HCT116 (cell line): ENCODE measurements at regions not wholly inside any gene's neighbourhood (a gene's known extent, or its start where the extent isn't known, plus 50 kb on each side); places are given as distances from the start of the nearest gene placed in this dataset.

Experiments used
- ATAC-seq: fragments of 200-7000 bp; cut with Tn5 transposase; 2 replicates; pipeline ENCODE4 v1.9.1; 2020; ENCODE audit warnings: mild to moderate bottlenecking, moderate library complexity
- BruUV-seq: library from RNA; stranded (reverse); fragments of 400-500 nt; replicated peaks from 2 replicates; lab custom pipeline; 2021; lab: Mats Ljungman, UMichigan
- CTCF ChIA-PET: fragments of 300-600 bp; sonication (Branson Sonifier 250); formaldehyde crosslinking; loops from one replicate; lab custom pipeline; 2021; ENCODE audit warnings: antibody characterized with exemption; lab: Charles Lee
- POLR2A ChIA-PET: fragments of 300-600, 350-600 bp; sonication (Branson Sonifier 250); formaldehyde crosslinking; loops from one replicate; lab custom pipeline; 2021; ENCODE audit warnings: antibody characterized with exemption; lab: Charles Lee
- RAD21 ChIA-PET, 2 experiments: fragments of 300-600 bp; sonication (Branson Sonifier 250); formaldehyde crosslinking; loops; one replicate each; lab custom pipeline; 2023; ENCODE audit warnings: low total read pairs in 2 of 2; ENCODE audit not compliant: uncharacterized antibody in 2 of 2, unreplicated experiment in 2 of 2, low non-redundant PET in 1 of 2; lab: Charles Lee
- DNase-seq: peaks from one replicate; pipeline ENCODE4 v3.0.0-alpha.2; 2010; ENCODE audit warnings: low read depth, low spot score
- H2AFZ ChIP-seq: fragments of 200-600 bp; shearing (Covaris generic), sonication (generic); 2 replicates; pipeline ENCODE4 v1.6.1; 2017; ENCODE audit warnings: low read depth, mixed run types, mixed read lengths, antibody characterized with exemption, low read length; ENCODE audit not compliant: poor library complexity, severe bottlenecking
- H3K27ac ChIP-seq: 2 replicates; pipeline ENCODE4 v1.5.1; 2012; ENCODE audit warnings: low read depth, low read length
- H3K27me3 ChIP-seq: fragments of 200-600 bp; sonication (generic); 2 replicates; pipeline ENCODE4 v1.6.1; 2016; ENCODE audit warnings: mixed run types, low read length, mixed read lengths; ENCODE audit not compliant: insufficient read depth
- H3K36me3 ChIP-seq, 2 experiments: fragments of 200-500 bp in 1 of 2; fragments of 200-600 bp in 1 of 2; sonication (Bioruptor generic) in 1 of 2; sonication (generic) in 1 of 2; 2 replicates each; pipeline versions ENCODE4 v1.5.1 to v1.6.1; 2014 to 2016; ENCODE audit warnings: low read length in 2 of 2, inconsistent platforms in 1 of 2, mixed read lengths in 1 of 2, mixed run types in 1 of 2; ENCODE audit not compliant: insufficient read depth in 2 of 2, control insufficient read depth in 1 of 2
- H3K4me1 ChIP-seq, 2 experiments: fragments of 200-600 bp in 1 of 2; sonication (generic) in 1 of 2; 2 replicates each; pipeline versions ENCODE4 v1.5.1 to v1.6.1; 2012 to 2017; ENCODE audit warnings: low read length in 2 of 2, inconsistent platforms in 1 of 2, mild to moderate bottlenecking in 1 of 2, mixed read lengths in 1 of 2, mixed run types in 1 of 2, moderate library complexity in 1 of 2; ENCODE audit not compliant: insufficient read depth in 2 of 2, control insufficient read depth in 1 of 2
- H3K4me2 ChIP-seq: fragments of 200-600 bp; sonication (generic); 2 replicates; pipeline ENCODE4 v1.6.1; 2017; ENCODE audit warnings: mixed run types, low read length, mixed read lengths
- H3K4me3 ChIP-seq, 2 experiments: fragments of 200-600 bp in 1 of 2; sonication (generic) in 1 of 2; replicated peaks in 1 of 2; 2 replicates each; pipeline ENCODE4 v1.5.1; 2011 to 2016; ENCODE audit warnings: low read length in 2 of 2, control low read depth in 1 of 2, low read depth in 1 of 2, mild to moderate bottlenecking in 1 of 2, mixed read lengths in 1 of 2, mixed run types in 1 of 2
- H3K79me2 ChIP-seq: fragments of 200-600 bp; sonication (generic); 2 replicates; pipeline ENCODE4 v1.6.1; 2017; ENCODE audit warnings: mild to moderate bottlenecking, mixed run types, low read length, moderate library complexity, mixed read lengths; ENCODE audit not compliant: insufficient read depth
- H3K9ac ChIP-seq: fragments of 200-600 bp; sonication (generic); 2 replicates; pipeline ENCODE4 v1.6.1; 2016; ENCODE audit warnings: low read length, mixed read lengths
- H3K9me2 ChIP-seq: fragments of 200-600 bp; sonication (generic), shearing (Covaris generic); 2 replicates; pipeline ENCODE4 v1.6.1; 2017; ENCODE audit warnings: mixed run types, mild to moderate bottlenecking, moderate library complexity; ENCODE audit not compliant: insufficient read depth
- H3K9me3 ChIP-seq, 2 experiments: fragments of 200-500 bp in 1 of 2; fragments of 200-600 bp in 1 of 2; sonication (Bioruptor generic) in 1 of 2; sonication (generic) in 1 of 2; 2 replicates each; pipeline ENCODE4 v1.6.1; 2014 to 2017; ENCODE audit warnings: low read length in 2 of 2, mixed read lengths in 2 of 2, inconsistent platforms in 1 of 2, low read depth in 1 of 2, mild to moderate bottlenecking in 1 of 2, mixed run types in 1 of 2, moderate library complexity in 1 of 2; ENCODE audit not compliant: control insufficient read depth in 1 of 2, insufficient read depth in 1 of 2
- H4K20me1 ChIP-seq: fragments of 200-600 bp; sonication (generic), shearing (Covaris generic); 2 replicates; pipeline ENCODE4 v1.6.1; 2017; ENCODE audit warnings: mixed run types, mild to moderate bottlenecking, moderate library complexity; ENCODE audit not compliant: insufficient read depth
- CBX3 ChIP-seq: IDR thresholded peaks from 2 replicates; pipeline ENCODE4 v1.6.1; 2012; ENCODE audit warnings: low read depth
- CEBPB ChIP-seq: IDR thresholded peaks from 2 replicates; pipeline ENCODE4 v1.6.1; 2012; ENCODE audit warnings: low read depth
- EGR1 ChIP-seq: IDR thresholded peaks from 2 replicates; pipeline ENCODE4 v1.6.1; 2012; ENCODE audit warnings: low read depth
- ELF1 ChIP-seq: IDR thresholded peaks from 2 replicates; pipeline ENCODE4 v1.6.1; 2012; ENCODE audit warnings: low read depth, borderline replicate concordance
- EZH2 ChIP-seq: fragments of 200-600 bp; sonication (generic); IDR thresholded peaks from 2 replicates; pipeline ENCODE4 v1.6.1; 2017; ENCODE audit warnings: antibody characterized with exemption, mixed run types
- EZH2phosphoT487 ChIP-seq: fragments of 200-600 bp; IDR thresholded peaks from 2 replicates; pipeline ENCODE4 v1.6.1; 2018; ENCODE audit warnings: antibody characterized with exemption, borderline replicate concordance
- JUND ChIP-seq: IDR thresholded peaks from 2 replicates; pipeline ENCODE4 v1.6.1; 2012
- MAX ChIP-seq: IDR thresholded peaks from 2 replicates; pipeline ENCODE4 v1.6.1; 2012
- POLR2A ChIP-seq: IDR thresholded peaks from 2 replicates; pipeline ENCODE4 v1.7.0; 2011; ENCODE audit warnings: borderline replicate concordance; ENCODE audit not compliant: insufficient read depth, insufficient read length; ENCODE audit errors: extremely low read depth
- POLR2AphosphoS5 ChIP-seq: IDR thresholded peaks from 2 replicates; pipeline ENCODE4 v1.6.1; 2011; ENCODE audit warnings: mild to moderate bottlenecking, low read depth, low read length, moderate library complexity
- RAD21 ChIP-seq: IDR thresholded peaks from 2 replicates; pipeline ENCODE4 v1.6.1; 2012; ENCODE audit warnings: low read depth, mild to moderate bottlenecking
- SRF ChIP-seq: IDR thresholded peaks from 2 replicates; pipeline ENCODE4 v1.6.1; 2012; ENCODE audit warnings: low read depth
- TCF7L2 ChIP-seq: IDR thresholded peaks from 2 replicates; pipeline ENCODE4 v1.7.0; 2011; ENCODE audit warnings: borderline replicate concordance, inconsistent platforms; ENCODE audit not compliant: insufficient read depth, insufficient read length; ENCODE audit errors: extremely low read depth
- YY1 ChIP-seq: IDR thresholded peaks from 2 replicates; pipeline ENCODE4 v1.6.1; 2011; ENCODE audit warnings: low read length, low read depth, moderate library complexity, mild to moderate bottlenecking; ENCODE audit not compliant: insufficient replicate concordance; ENCODE audit errors: extremely low read depth
- ZBTB33 ChIP-seq: IDR thresholded peaks from 2 replicates; pipeline ENCODE4 v1.6.1; 2011; ENCODE audit warnings: mild to moderate bottlenecking, low read length, moderate library complexity; ENCODE audit not compliant: insufficient replicate concordance; ENCODE audit errors: extremely low read depth
- ZNF274 ChIP-seq: fragments of 200-500 bp; sonication (Bioruptor generic); IDR thresholded peaks from 2 replicates; pipeline ENCODE4 v1.6.1; 2014; ENCODE audit warnings: mild to moderate bottlenecking, low read depth, low read length, inconsistent platforms
- intact Hi-C: fragments of 100-400 bp; cut with micrococcal nuclease; formaldehyde crosslinking; loops from 2 replicates; pipeline ENCODE4 v1.10.0; 2022

- Histone ChIP-seq H3K27me3 (no peaks in the 10 kb centered on the region), H3K27ac (no peak overlapping the region), H3K36me3 (no peaks in the 10 kb centered on the region), H3K4me1 (no peaks in the 10 kb centered on the region), H3K4me3 (no peak overlapping the region), H3K9me2 (no peaks in the 10 kb centered on the region)
- intact Hi-C loops = no loop called here
- POLR2A ChIA-PET = no interaction called here
- no peak for DNase-seq
- TF ChIP-seq ZNF274 = no peak
- TF ChIP-seq EZH2phosphoT487 = no peak
- no peak for TF ChIP-seq POLR2A
- no peak for TF ChIP-seq CEBPB
- no peak for TF ChIP-seq ZBTB33
- TF ChIP-seq, all 23 proteins: peak for 0
- Histone ChIP-seq H3K79me2 (no peaks in the 10 kb centered on the region), H3K4me2 (no peak overlapping the region), H3K9ac (no peak overlapping the region), H2AFZ (no peak overlapping the region), H4K20me1 (no peaks in the 10 kb centered on the region), H3K9me3 (peaks cover 4 to 8% of the 10 kb centered on the region in 2 experiments; a peak in 3 of 4 replicates)
- no peak for ATAC-seq
- BruUV-seq = no TSS peak
- ChIA-PET CTCF (no interaction called here), RAD21 (no interaction called here)
Observed at GRCh38 chr5:29304545-29304944, 1888.9 kb upstream of the CDH6 start.

- Histone ChIP-seq H3K9me3 (peaks cover 2 to 14% of the 10 kb centered on the region in 2 experiments), H2AFZ (no peak overlapping the region), H3K79me2 (no peaks in the 10 kb centered on the region), H4K20me1 (no peaks in the 10 kb centered on the region), H3K4me3 (no peak overlapping the region), H3K27ac (no peak overlapping the region), H3K36me3 (no peaks in the 10 kb centered on the region), H3K9me2 (no peaks in the 10 kb centered on the region), H3K9ac (no peak overlapping the region), H3K4me2 (no peak overlapping the region), H3K27me3 (no peaks in the 10 kb centered on the region), H3K4me1 (no peaks in the 10 kb centered on the region)
- POLR2A ChIA-PET = no interaction called here
- CTCF ChIA-PET = no interaction called here
- no TSS peak for BruUV-seq
- no peak for DNase-seq
- intact Hi-C loops = no loop called here
- RAD21 ChIA-PET = no interaction called here
- ATAC-seq = no peak
- no peak for TF ChIP-seq CEBPB
- no peak for TF ChIP-seq EZH2
- TF ChIP-seq ELF1 = no peak
- no peak for TF ChIP-seq EGR1
- TF ChIP-seq POLR2A = no peak
- TF ChIP-seq YY1 = no peak
- TF ChIP-seq MAX = no peak
- TF ChIP-seq ZNF274 = no peak
- no peak for TF ChIP-seq TCF7L2
- no peak for TF ChIP-seq POLR2AphosphoS5
- no peak for TF ChIP-seq CBX3
- TF ChIP-seq JUND = no peak
- TF ChIP-seq SRF = no peak
- TF ChIP-seq RAD21 = no peak
- no peak for TF ChIP-seq ZBTB33
Observed at GRCh38 chr5:29296548-29296947, 1896.9 kb upstream of the CDH6 start.
